OCI-LY3 (cell line): ENCODE measurements at regions not wholly inside any gene's neighbourhood (a gene's known extent, or its start where the extent isn't known, plus 50 kb on each side); places are given as distances from the start of the nearest gene placed in this dataset.

Experiments
- H2AFZ ChIP-seq: fragments of 200-600, 300-600 bp; shearing (Covaris generic); 2 replicates; pipeline ENCODE4 v1.6.0; 2014; ENCODE audit warnings: antibody characterized with exemption, low read depth, low read length
- H3K27ac ChIP-seq: fragments of 200-600, 300-600 bp; sonication (generic); 2 replicates; pipeline ENCODE4 v1.5.1; 2014; ENCODE audit warnings: mild to moderate bottlenecking, low read length, moderate library complexity, mixed read lengths
- H3K27me3 ChIP-seq: fragments of 200-600, 300-600 bp; sonication (generic); 2 replicates; pipeline ENCODE4 v1.6.1; 2014; ENCODE audit warnings: low read depth, low read length, mixed read lengths
- H3K36me3 ChIP-seq: fragments of 200-600, 300-600 bp; sonication (generic); replicated peaks from 2 replicates; pipeline ENCODE3; 2014; ENCODE audit warnings: low read depth, low read length, mixed read lengths
- H3K4me1 ChIP-seq: fragments of 300-600, 200-600 bp; sonication (generic); 2 replicates; pipeline ENCODE4 v1.6.1; 2014; ENCODE audit warnings: low read length, mixed read lengths
- H3K4me2 ChIP-seq: fragments of 200-600, 300-600 bp; sonication (generic); 2 replicates; pipeline ENCODE4 v1.6.1; 2014; ENCODE audit warnings: low read length, mixed read lengths
- H3K4me3 ChIP-seq: fragments of 300-600, 200-600 bp; sonication (generic); 2 replicates; pipeline ENCODE4 v1.5.1; 2014; ENCODE audit warnings: antibody characterized with exemption, mild to moderate bottlenecking, low read length, moderate library complexity
- H3K79me2 ChIP-seq: fragments of 300-600, 200-600 bp; shearing (Covaris generic); 2 replicates; pipeline ENCODE4 v1.6.1; 2014; ENCODE audit warnings: mild to moderate bottlenecking, low read length, mixed read lengths
- H3K9ac ChIP-seq: fragments of 300-600, 200-600 bp; shearing (Covaris generic); 2 replicates; pipeline ENCODE4 v1.6.0; 2014; ENCODE audit warnings: mild to moderate bottlenecking, low read length, moderate library complexity
- H3K9me3 ChIP-seq: fragments of 200-600, 300-600 bp; shearing (Covaris generic); 2 replicates; pipeline ENCODE4 v1.6.1; 2014; ENCODE audit warnings: low read length, mixed read lengths; ENCODE audit not compliant: insufficient read depth
- H4K20me1 ChIP-seq: fragments of 200-600, 300-600 bp; sonication (generic); 2 replicates; pipeline ENCODE4 v1.6.1; 2016; ENCODE audit warnings: low read length, mixed read lengths; ENCODE audit not compliant: insufficient read depth
- EZH2phosphoT487 ChIP-seq: fragments of 200-600 bp; shearing (Covaris generic); IDR thresholded peaks from 2 replicates; pipeline ENCODE4 v1.6.1; 2018; ENCODE audit warnings: antibody characterized with exemption, mixed run types, low read depth
- TF ChIP-seq, protein P1 (sequence below): fragments of 200-600, 300-600 bp; sonication (generic); IDR thresholded peaks from 2 replicates; pipeline ENCODE4 v1.5.1; 2014; ENCODE audit warnings: antibody characterized with exemption, low read length, low read depth

DNA sequence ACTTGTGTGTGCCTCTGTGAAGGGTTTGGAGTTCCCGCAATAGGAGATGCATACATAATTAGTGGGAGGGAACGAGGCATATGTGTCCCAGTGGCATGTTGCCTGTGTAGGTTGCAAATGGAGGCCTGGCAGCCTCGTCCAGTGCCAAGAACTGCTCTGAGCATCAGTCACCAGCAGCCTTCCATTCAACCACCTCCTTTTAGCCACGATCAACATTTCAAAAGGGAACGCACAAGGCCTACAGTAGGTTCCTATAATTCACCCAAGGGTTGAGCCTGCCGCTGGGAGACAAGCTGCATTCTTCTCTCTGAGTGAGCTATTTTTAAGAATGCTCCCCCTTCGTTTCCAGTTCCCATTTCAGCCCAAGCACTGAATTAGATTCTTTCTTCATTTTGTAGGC is 78.8 kb upstream of the CTNNB1 start:
- H2AFZ ChIP-seq = no peak overlapping the region
- H3K27ac ChIP-seq = no peak overlapping the region
- no peak overlapping the region for H3K9ac ChIP-seq
- no peaks in the 10 kb centered on the region for H4K20me1 ChIP-seq
- H3K36me3 ChIP-seq = no peaks in the 10 kb centered on the region
- H3K4me3 ChIP-seq = no peak overlapping the region
- TF ChIP-seq EZH2phosphoT487 = no peak
- TF ChIP-seq, protein P1, sequence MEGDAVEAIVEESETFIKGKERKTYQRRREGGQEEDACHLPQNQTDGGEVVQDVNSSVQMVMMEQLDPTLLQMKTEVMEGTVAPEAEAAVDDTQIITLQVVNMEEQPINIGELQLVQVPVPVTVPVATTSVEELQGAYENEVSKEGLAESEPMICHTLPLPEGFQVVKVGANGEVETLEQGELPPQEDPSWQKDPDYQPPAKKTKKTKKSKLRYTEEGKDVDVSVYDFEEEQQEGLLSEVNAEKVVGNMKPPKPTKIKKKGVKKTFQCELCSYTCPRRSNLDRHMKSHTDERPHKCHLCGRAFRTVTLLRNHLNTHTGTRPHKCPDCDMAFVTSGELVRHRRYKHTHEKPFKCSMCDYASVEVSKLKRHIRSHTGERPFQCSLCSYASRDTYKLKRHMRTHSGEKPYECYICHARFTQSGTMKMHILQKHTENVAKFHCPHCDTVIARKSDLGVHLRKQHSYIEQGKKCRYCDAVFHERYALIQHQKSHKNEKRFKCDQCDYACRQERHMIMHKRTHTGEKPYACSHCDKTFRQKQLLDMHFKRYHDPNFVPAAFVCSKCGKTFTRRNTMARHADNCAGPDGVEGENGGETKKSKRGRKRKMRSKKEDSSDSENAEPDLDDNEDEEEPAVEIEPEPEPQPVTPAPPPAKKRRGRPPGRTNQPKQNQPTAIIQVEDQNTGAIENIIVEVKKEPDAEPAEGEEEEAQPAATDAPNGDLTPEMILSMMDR = no peak
- H3K27me3 ChIP-seq = peaks cover 10% of the 10 kb centered on the region
- 0 out of 2 replicates have a peak, but pooled peaks cover 7% of the 10 kb centered on the region for H3K9me3 ChIP-seq
- H3K4me2 ChIP-seq = no peak overlapping the region
- peaks cover 8% of the 10 kb centered on the region for H3K4me1 ChIP-seq
- no peaks in the 10 kb centered on the region for H3K79me2 ChIP-seq

DNA sequence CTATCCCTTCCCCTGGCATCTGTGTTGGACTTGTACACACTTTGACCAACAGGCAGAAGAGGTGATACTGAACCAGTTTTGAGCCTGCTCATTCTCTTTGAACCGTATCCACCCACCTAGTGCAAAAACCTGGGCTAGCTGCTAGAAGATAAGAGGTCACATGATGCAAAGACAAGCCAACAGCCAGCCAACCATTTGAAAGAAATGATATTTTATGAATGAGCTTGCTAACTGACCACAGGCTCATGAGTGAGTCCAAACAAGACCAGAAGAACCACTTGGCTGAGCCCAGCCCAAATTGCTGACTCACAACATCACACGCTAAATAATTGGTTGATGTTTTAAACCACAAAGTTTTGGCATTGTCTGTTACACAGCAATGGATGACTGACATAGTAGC is 74.0 kb upstream of the CTNNB1 start:
- Histone ChIP-seq H3K4me1 (no peaks in the 10 kb centered on the region), H3K4me3 (no peak overlapping the region), H2AFZ (no peak overlapping the region), H3K9ac (no peak overlapping the region), H3K36me3 (no peaks in the 10 kb centered on the region), H3K27me3 (peaks cover 6% of the 10 kb centered on the region; the same call in 1 of the 2 replicates), H3K27ac (no peak overlapping the region), H3K4me2 (no peak overlapping the region), H3K9me3 (peaks cover 13% of the 10 kb centered on the region), H3K79me2 (no peaks in the 10 kb centered on the region), H4K20me1 (no peaks in the 10 kb centered on the region)
- TF ChIP-seq, protein P1 = no peak
- no peak for TF ChIP-seq EZH2phosphoT487

DNA sequence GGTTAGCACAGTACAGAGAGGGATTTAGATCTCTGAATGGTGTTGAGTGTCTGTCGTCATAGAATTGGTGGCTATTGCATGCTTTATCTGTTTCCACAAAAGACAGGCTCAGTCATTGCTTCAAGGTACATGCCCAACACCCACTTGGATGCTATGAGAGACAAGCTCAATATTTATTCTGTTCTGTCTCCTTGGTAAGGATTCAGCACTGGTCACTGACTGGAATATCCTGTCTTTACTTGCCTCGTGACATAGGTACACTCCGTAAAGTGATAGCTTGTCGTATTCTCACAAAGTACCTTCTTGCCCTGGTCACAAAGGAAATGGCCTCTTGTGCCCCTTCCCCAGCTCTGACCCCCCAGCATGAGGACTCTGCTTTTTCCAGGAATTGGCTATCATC is 72.8 kb upstream of the CTNNB1 start:
- Histone ChIP-seq H3K4me1 (no peaks in the 10 kb centered on the region), H3K27ac (no peak overlapping the region), H3K4me3 (no peak overlapping the region), H3K79me2 (no peaks in the 10 kb centered on the region), H4K20me1 (no peaks in the 10 kb centered on the region), H2AFZ (no peak overlapping the region), H3K4me2 (no peak overlapping the region), H3K9me3 (peaks cover 14% of the 10 kb centered on the region), H3K27me3 (peaks cover 2% of the 10 kb centered on the region; the same call in 1 of the 2 replicates), H3K9ac (no peak overlapping the region), H3K36me3 (no peaks in the 10 kb centered on the region)
- TF ChIP-seq, protein P1 = no peak
- TF ChIP-seq EZH2phosphoT487 = no peak

DNA sequence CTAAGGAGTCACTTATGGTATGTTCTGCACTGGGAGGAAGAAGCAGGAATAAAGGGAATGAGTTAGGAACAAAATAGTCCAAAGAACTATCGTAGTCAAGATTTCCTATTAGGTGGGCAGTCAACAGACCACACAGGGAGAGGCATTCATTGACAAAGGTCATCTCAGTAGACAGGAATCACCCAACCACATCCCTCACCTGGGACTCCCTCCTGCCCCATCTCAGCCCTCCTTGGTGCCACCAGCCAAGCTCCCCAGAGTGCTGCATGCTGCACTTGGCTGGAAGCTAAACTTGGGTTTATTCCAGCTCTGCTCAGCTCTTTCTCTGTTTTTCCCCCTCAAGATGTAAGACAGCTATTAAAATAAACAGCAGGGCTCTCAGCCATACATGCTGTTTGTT is 72.3 kb upstream of the CTNNB1 start:
- H2AFZ ChIP-seq = no peak overlapping the region
- H3K27me3 ChIP-seq = no peaks in the 10 kb centered on the region
- no peak overlapping the region for H3K27ac ChIP-seq
- no peak overlapping the region for H3K9ac ChIP-seq
- H3K4me3 ChIP-seq = no peak overlapping the region
- TF ChIP-seq EZH2phosphoT487 = no peak
- TF ChIP-seq, protein P1 = no peak
- peaks cover 14% of the 10 kb centered on the region for H3K9me3 ChIP-seq
- no peak overlapping the region for H3K4me2 ChIP-seq
- no peaks in the 10 kb centered on the region for H3K79me2 ChIP-seq
- H3K4me1 ChIP-seq = no peaks in the 10 kb centered on the region
- H3K36me3 ChIP-seq = no peaks in the 10 kb centered on the region
- no peaks in the 10 kb centered on the region for H4K20me1 ChIP-seq
